ENCODE measurements at regions not wholly inside any gene's neighbourhood (a gene's known extent, or its start where the extent isn't known, plus 50 kb on each side); places are given as distances from the start of the nearest gene placed in this dataset.
"Not testable (repeated sequence)": the region's sequence is repeated elsewhere in the genome, so short reads cannot be mapped to it uniquely, and the experiment has no call there.

GRCh38 chr2:130252880-130253645, 54.8 kb upstream of the TUBA3E start:
- Histone ChIP-seq H3K4me3 (ENCODE audit: low read depth, low read length) (no peak overlapping the region), H3K27me3 (ENCODE audit: control insufficient read depth, insufficient read depth, low read length) (no peaks in the 10 kb centered on the region), H2AFZ (peak overlapping the region; percentile 28), H3K4me2 (ENCODE audit: low read length) (no peak overlapping the region), H3K27ac (no peak overlapping the region), H3K36me3 (ENCODE audit: control insufficient read depth, insufficient read depth, low read length) (no peaks in the 10 kb centered on the region), H3K9ac (no peak overlapping the region), H3K9me3 (ENCODE audit: control insufficient read depth, low read length) (no peaks in the 10 kb centered on the region), H3K4me1 (no peaks in the 10 kb centered on the region), H3K79me2 (no peaks in the 10 kb centered on the region)
- TF ChIP-seq CTCF (IDR thresholded peaks at IDR 0.05) = no peak

GRCh38 chr2:130251873-130252620, 53.8 kb upstream of the TUBA3E start:
- H3K4me3 ChIP-seq (ENCODE audit: low read depth, low read length) = no peak overlapping the region
- H3K9ac ChIP-seq = no peak overlapping the region
- no peaks in the 10 kb centered on the region for H3K27me3 ChIP-seq (ENCODE audit: control insufficient read depth, insufficient read depth, low read length)
- no peak overlapping the region for H3K27ac ChIP-seq
- no peak for TF ChIP-seq CTCF (IDR thresholded peaks at IDR 0.05)
- no peaks in the 10 kb centered on the region for H3K79me2 ChIP-seq
- no peaks in the 10 kb centered on the region for H3K9me3 ChIP-seq (ENCODE audit: control insufficient read depth, low read length)
- H3K4me2 ChIP-seq (ENCODE audit: low read length) = no peak overlapping the region
- no peaks in the 10 kb centered on the region for H3K4me1 ChIP-seq
- no peaks in the 10 kb centered on the region for H3K36me3 ChIP-seq (ENCODE audit: control insufficient read depth, insufficient read depth, low read length)
- peak overlapping the region; percentile 44 for H2AFZ ChIP-seq

- H3K79me2 ChIP-seq = no peaks in the 10 kb centered on the region
- no peak overlapping the region for H3K4me3 ChIP-seq (ENCODE audit: low read depth, low read length)
- no peak overlapping the region for H3K9ac ChIP-seq
- no peak for TF ChIP-seq CTCF (IDR thresholded peaks at IDR 0.05)
- H3K9me3 ChIP-seq (ENCODE audit: control insufficient read depth, low read length) = no peaks in the 10 kb centered on the region
- no peak overlapping the region for H3K4me2 ChIP-seq (ENCODE audit: low read length)
- no peaks in the 10 kb centered on the region for H3K27me3 ChIP-seq (ENCODE audit: control insufficient read depth, insufficient read depth, low read length)
- no peaks in the 10 kb centered on the region for H3K4me1 ChIP-seq
- H2AFZ ChIP-seq = no peak overlapping the region
- no peaks in the 10 kb centered on the region for H3K36me3 ChIP-seq (ENCODE audit: control insufficient read depth, insufficient read depth, low read length)
- H3K27ac ChIP-seq = no peak overlapping the region
Observed at GRCh38 chr2:130251535-130251872, 53.3 kb upstream of the TUBA3E start.

GRCh38 chr2:130248355-130248754, 50.1 kb upstream of the TUBA3E start:
- not testable (repeated sequence) for H3K9me3 ChIP-seq (ENCODE audit: control insufficient read depth, low read length); H3K4me2 ChIP-seq (ENCODE audit: low read length); H3K27me3 ChIP-seq (ENCODE audit: control insufficient read depth, insufficient read depth, low read length); H3K4me3 ChIP-seq (ENCODE audit: low read depth, low read length); H3K79me2 ChIP-seq; H3K27ac ChIP-seq; H3K36me3 ChIP-seq (ENCODE audit: control insufficient read depth, insufficient read depth, low read length); H2AFZ ChIP-seq; H3K9ac ChIP-seq; H3K4me1 ChIP-seq

Measured in parathyroid adenoma (tissue), 2 donors.